ENCODE measurements at regions not wholly inside any gene's neighbourhood (a gene's known extent, or its start where the extent isn't known, plus 50 kb on each side); places are given as distances from the start of the nearest gene placed in this dataset.
"Not testable (repeated sequence)": the region's sequence is repeated elsewhere in the genome, so short reads cannot be mapped to it uniquely, and the experiment has no call there.

DNA sequence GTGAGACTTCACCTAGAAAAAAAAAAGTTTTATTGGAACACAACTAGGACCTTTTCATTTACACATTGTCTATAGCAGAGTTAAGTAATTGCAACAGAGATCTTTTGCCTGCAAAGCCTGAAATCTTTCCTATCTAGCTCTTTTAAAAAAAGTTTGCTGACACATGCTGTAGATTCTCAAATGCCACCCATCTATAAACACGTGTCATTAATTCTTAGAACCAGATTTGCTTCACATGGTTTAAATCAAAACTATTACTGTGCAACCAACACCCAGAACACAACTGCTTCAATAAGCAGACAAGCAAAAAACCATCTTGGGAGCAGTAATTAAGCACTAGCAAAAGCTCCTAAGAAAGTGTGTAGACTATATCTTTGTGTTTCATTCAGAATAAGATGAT lies 55.0 kb downstream of the OXSM start:
- DNase-seq: no peak

DNA sequence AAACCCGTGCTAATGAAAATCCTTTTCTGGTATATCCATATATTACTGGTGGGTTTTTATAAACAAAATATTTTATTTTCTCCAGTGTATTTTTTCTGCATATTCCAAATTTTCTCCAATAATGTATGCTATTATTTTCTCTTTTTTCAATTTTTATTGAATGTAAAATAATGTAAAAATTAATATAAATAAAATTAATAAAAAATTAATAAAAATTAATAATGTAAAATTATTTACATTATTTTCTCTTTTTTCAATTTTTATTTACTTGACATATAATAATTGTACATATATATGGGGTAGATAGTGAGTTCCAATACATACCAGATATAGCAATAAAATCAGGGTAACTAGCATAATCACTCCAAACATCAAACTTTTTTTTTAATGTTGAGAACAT lies 56.4 kb downstream of the OXSM start:
- DNase-seq: no peak

GRCh38 chr3:25849091-25849490 lies 59.2 kb downstream of the OXSM start:
- DNase-seq: peak; percentile 33

GRCh38 chr3:25849641-25850385 lies 59.9 kb downstream of the OXSM start:
- peak; percentile 34 for DNase-seq

DNA sequence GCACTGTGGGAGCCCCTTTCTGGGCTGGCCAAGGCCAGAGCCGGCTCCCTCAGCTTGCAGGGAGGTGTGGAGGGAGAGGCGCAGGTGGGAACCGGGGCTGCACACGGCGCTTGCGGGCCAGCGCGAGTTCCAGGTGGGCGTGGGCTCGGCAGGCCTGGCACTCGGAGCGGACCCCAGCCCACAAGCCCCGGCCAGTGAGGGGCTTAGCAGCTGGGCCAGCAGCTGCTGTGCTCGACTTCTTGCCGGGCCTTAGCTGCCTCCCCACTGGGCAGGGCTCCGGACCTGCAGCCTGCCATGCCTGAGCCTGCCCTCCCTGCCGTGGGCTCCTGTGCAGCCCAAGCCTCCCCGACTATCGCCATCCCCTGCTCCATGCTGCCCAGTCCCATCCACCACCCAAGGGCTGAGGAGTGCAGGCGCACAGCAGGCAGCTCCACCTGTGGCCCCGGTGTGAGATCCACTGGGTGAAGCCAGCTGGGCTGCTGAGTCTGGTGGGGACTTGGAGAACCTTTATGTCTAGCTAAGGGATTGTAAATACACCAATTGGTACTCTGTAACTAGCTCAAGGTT lies 61.9 kb downstream of the OXSM start:
- DNase-seq: not testable (repeated sequence)

DNA sequence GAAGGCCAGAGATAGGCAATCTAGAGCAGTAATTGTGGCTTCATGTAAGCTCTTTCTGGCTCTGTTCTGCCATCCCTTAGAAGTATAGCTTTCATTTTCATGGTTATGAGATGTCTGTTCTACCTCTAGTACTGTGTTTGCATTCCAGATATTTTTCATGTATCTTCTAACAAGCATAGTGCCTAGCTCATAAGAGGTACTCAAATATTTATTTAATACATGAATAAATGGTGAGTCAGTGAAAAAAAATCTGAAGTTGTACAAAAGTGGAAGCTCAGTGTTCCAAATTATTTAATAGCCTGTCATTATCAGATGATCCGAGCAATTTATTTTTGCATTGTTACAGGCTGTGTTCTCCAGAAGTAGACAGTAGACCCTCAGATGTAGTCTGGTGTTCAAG lies 64.3 kb downstream of the OXSM start:
- peak; percentile 19 for DNase-seq

GRCh38 chr3:25854635-25855034 lies 64.7 kb downstream of the OXSM start:
- no peak for DNase-seq

- DNase-seq: no peak
Measured at GRCh38 chr3:25855266-25855784, 65.4 kb downstream of the OXSM start.

- peak; percentile 17 for DNase-seq
Measured at GRCh38 chr3:25856902-25857518, 67.1 kb downstream of the OXSM start.

- DNase-seq: no peak
Measured at GRCh38 chr3:25861566-25861965, 71.7 kb downstream of the OXSM start.

GRCh38 chr3:25863011-25863415 lies 73.1 kb downstream of the OXSM start:
- DNase-seq: no peak

- DNase-seq: no peak
Measured at GRCh38 chr3:25863416-25863959, 73.6 kb downstream of the OXSM start.

DNA sequence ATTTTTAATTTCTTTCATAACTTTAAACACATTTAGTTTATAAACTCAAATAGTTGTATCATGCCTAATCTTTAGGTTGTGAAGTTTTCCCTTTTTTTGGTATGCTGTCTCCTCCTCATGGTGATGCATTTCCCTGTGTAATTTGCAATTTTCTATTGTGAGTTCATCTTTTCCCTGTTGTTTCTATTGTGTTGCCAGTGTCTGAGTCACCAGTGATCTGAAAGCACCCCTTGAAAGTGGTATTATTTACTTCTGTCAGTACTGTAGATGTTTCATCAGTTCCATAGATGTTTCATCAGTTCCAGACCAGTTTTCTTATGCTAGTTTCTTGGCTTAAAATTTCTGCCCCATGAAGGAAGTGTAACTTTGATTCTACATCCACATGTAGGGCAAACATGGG lies 80.6 kb downstream of the OXSM start:
- no peak for DNase-seq

- DNase-seq: no peak
Measured at GRCh38 chr3:25872200-25872877, 82.4 kb downstream of the OXSM start.

GRCh38 chr3:25883492-25883891 lies 93.6 kb downstream of the OXSM start:
- no peak for DNase-seq

DNA sequence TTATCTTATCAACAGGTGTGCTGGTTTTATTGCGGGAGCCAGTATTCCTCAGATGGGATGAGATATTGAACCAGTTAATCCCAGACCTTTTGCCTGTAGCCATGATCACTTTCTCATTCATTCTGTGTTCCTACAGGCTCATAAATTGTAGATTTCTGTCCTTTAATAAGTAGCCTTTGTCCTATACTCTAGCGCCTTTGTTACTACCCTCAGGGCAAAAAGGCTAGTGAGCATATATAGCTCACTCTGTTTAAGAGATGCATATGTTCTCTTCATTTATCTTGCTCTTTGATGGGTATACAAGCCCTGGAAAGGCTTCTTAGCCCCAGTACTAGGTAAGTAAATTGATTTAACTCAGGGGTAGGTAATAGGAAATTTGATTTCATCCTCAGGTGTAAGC lies 95.1 kb downstream of the OXSM start:
- no peak for DNase-seq

- peak; percentile 61 for DNase-seq
Measured at GRCh38 chr3:25885544-25885943, 95.7 kb downstream of the OXSM start.

DNA sequence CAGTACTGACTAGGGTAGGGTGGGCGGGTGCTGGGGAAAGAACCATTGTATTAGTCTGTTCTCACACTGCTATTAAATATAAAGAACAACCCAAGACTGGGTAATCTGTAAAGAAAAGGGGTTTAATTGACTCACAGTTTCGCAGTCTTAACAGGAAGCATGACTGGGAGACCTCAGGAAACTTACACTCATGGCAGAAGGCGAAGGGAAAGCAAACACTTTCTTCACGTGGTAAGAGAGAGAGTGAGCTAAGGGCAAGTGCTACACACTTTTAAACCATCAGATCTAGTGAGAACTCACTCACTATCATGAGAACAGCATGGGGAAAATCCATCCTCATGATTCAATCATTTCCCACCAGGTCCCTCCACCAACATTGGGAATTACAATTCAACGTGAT lies 98.0 kb downstream of the OXSM start:
- no peak for DNase-seq

GRCh38 chr3:25888892-25889524 lies 99.1 kb downstream of the OXSM start:
- no peak for DNase-seq

- DNase-seq: no peak
Measured at GRCh38 chr3:25889525-25889917, 99.6 kb downstream of the OXSM start.

GRCh38 chr3:25894101-25894500 lies 104.2 kb downstream of the OXSM start:
- DNase-seq: no peak

- no peak for DNase-seq
Measured at GRCh38 chr3:25895031-25895430, 105.1 kb downstream of the OXSM start.

- DNase-seq: no peak
Measured at GRCh38 chr3:25895443-25895842, 105.6 kb downstream of the OXSM start.
